LNCAP (cell line): ENCODE measurements at regions not wholly inside any gene's neighbourhood (a gene's known extent, or its start where the extent isn't known, plus 50 kb on each side); places are given as distances from the start of the nearest gene placed in this dataset.

Source experiments
- TF ChIP-seq, protein P1 (sequence below): fragments of 450-650 bp; IDR thresholded peaks from 2 replicates; pipeline ENCODE4 v1.5.1; 2017; ENCODE audit warnings: mild to moderate bottlenecking

DNA sequence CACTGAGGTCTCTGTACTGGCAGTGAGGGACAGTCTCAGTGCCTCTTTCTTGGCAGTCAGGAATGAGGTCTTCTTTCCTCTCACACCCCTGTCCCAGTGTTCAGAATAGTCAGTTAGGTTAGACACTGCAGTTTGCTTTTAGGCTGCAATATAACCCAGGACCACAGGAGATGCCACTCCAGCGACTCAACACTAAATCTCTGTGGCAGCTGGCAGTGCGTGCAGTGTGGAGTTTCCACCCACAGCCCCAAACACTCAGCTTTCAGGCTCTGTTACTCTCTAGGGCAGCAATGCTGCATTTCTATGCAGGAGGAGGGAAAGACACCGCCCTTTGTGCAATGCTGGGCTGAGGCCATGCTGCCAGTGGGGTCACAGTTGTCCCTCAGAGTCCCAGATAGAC, 150.2 kb upstream of the SUCLG2 start:
- TF ChIP-seq, protein P1, sequence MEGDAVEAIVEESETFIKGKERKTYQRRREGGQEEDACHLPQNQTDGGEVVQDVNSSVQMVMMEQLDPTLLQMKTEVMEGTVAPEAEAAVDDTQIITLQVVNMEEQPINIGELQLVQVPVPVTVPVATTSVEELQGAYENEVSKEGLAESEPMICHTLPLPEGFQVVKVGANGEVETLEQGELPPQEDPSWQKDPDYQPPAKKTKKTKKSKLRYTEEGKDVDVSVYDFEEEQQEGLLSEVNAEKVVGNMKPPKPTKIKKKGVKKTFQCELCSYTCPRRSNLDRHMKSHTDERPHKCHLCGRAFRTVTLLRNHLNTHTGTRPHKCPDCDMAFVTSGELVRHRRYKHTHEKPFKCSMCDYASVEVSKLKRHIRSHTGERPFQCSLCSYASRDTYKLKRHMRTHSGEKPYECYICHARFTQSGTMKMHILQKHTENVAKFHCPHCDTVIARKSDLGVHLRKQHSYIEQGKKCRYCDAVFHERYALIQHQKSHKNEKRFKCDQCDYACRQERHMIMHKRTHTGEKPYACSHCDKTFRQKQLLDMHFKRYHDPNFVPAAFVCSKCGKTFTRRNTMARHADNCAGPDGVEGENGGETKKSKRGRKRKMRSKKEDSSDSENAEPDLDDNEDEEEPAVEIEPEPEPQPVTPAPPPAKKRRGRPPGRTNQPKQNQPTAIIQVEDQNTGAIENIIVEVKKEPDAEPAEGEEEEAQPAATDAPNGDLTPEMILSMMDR = no peak

DNA sequence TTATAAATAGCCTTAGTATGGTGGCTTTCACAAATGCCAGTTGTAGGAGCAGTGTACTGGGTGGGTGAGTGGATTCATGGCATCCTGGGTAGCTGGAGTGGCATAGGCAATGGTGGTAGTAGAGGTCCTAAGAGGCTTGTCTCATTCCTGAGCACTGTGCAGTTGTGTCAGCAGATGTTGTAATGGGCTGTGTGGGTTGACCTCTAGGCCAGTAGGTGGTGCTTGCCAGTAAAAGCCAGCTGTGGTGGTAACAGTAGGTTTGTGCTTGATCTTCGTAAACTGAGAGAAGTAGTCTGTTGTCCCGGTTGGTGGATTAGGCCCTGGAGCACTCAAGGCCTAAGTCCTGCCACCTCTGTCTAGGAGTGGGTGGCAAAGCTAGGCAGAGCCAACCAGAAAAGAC, 149.7 kb upstream of the SUCLG2 start:
- TF ChIP-seq, protein P1 = no peak

DNA sequence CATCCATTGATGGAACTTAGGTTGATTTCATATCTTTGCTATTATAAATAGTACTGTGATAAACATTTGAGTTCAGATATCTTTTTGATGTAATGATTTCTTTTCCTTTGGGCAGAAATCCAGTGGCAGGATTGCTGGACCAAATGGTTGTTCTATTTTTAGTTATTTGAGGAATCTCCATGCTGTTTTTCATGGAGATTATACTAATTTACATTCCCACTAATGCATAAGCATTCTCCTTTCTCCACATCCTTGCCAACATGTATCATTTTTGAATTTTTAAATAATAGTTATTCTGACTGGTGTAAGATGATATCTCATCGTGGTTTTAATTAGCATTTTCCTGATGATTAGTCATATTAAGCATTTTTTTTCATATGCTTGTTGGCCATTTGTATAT, 144.0 kb upstream of the SUCLG2 start:
- TF ChIP-seq, protein P1 = no peak

DNA sequence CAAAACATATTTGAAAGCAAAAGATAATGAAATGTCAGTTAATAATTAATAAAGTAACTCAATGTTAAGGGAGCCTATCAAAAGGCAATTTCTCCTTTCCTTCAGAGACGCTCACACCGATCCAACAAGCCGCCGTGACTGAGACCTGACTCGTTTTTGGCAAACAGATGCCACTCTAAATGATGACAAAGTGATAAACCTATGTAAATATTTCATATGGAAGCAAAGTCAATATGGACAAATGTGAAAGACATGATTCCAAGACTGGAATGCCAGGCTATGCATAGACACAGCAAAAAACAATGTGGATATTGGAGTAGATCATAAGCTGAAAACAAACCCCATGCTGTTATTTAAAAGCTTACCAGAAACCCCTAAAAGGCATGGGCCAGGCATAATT, 137.2 kb upstream of the SUCLG2 start:
- TF ChIP-seq, protein P1 = no peak

DNA sequence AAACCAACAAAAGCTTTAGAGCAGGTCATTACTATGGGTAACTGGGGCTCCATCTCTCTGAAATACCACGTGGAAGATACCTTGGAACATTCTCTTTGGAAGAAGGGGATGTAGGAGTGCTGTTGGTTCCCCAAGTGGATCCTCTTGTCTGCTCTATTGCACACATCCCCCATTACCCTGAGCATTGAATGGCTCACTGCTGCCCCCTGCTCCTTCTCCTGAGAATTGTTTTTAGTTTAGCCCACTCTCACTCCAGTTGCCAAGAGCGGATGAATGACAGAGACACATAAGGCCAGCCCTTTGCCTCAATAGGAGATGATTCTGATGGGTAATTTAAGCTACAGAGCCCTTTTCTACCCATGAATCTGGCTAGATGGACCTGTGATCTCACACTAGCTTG, 135.6 kb upstream of the SUCLG2 start:
- TF ChIP-seq, protein P1 = peak; percentile 68

DNA sequence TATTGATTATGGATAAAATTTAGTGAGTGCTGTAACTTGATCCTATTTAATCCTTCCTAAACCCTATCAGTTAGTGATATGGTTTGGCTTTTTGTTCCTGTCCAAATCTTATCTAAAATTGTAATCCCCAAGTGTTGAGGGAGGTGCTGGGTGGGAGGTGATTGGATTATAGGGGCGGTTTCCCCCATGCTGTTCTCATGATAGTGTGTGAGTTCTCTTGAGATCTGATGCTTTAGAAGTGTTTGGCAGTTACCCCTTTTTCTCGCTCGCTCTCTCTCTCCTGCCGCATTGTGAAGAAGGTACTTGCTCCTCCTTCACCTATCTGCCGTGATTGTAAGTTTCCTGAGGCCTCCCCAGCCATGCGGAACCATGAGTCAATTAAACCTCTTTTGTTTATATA, 134.0 kb upstream of the SUCLG2 start:
- TF ChIP-seq, protein P1 = no peak

DNA sequence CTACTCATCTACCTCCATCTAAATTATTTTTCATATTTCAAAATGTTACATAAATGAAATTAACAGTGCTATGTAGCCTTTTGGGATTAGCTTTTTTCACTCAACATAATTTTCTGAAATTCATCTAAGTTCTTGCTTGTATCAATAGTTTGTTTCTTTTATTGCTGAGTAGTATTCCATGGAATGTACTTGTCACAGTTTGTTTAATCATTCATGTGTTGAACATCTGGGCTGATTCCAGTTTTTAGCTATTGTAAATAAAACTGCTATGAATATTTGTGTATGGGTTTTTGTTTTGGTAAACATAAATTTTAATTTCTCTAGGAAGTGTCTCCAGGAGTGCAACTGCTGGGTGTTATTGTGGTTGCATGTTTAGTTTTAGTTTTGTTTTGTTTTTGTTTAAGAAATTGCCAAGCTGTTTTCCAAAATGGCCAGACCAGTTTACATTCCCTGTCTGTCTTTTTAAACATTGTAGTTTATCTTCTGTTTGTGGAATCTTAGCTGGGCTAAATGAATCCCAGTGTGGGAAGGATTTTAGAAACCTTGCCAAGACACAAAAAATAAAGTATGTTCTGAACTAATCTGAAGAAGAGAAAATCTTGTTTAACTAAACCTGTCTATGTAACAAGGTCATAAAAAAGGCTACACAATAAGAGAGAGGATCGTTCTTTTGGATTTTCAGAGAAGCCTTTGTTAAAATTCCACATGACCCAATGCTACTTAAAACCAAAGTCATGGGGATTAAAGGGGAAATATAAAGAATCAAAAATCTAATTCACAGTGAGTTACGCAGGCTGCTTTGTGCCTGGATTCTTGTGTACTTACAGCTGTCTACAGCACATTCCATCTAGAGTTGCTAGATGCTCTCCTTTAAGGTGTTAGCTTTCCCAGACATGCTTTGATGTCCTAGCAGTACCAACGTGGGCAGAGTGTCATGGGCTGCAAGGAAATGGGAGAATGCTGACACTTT, 129.2 kb upstream of the SUCLG2 start:
- TF ChIP-seq, protein P1 = no peak
